Endothelial cell of umbilical vein (primary cell): ENCODE measurements at regions not wholly inside any gene's neighbourhood (a gene's known extent, or its start where the extent isn't known, plus 50 kb on each side); places are given as distances from the start of the nearest gene placed in this dataset.

Experiments
- BruUV-seq: library from RNA; stranded (reverse); fragments of 400-500 nt; replicated peaks from 2 replicates; lab custom pipeline; 2021; lab: Mats Ljungman, UMichigan
- CTCF ChIA-PET: fragments of 300-600, 350-600 bp; sonication (Branson Sonifier 250); formaldehyde crosslinking; loops from one replicate; lab custom pipeline; 2021; ENCODE audit warnings: antibody characterized with exemption, inconsistent platforms; lab: Charles Lee
- POLR2A ChIA-PET: fragments of 300-600, 350-600 bp; sonication (Branson Sonifier 250); formaldehyde crosslinking; loops from one replicate; lab custom pipeline; 2021; ENCODE audit warnings: antibody characterized with exemption, inconsistent platforms; lab: Charles Lee
- DNase-seq: peaks from one replicate; pipeline ENCODE4 v3.0.0-alpha.2; 2011; ENCODE audit warnings: low read depth, low spot score
- FAIRE-seq: peaks from 2 replicates; lab custom pipeline; 2011; peaks lifted over from hg19 to GRCh38; lab: Jason Lieb, UNC
- H2AFZ ChIP-seq: 2 replicates; pipeline ENCODE4 v1.6.0; 2012; ENCODE audit warnings: low read depth, low read length, control low read depth, inconsistent platforms
- H3K27ac ChIP-seq: 2 replicates; pipeline ENCODE4 v1.5.1; 2011; ENCODE audit warnings: low read depth, mild to moderate bottlenecking, control low read depth, low read length, moderate library complexity; ENCODE audit not compliant: insufficient read depth
- H3K27me3 ChIP-seq, 2 experiments: 2 replicates each; pipeline versions ENCODE4 v1.6.0 to v1.6.1; 2011; ENCODE audit warnings: low read length in 2 of 2, mixed read lengths in 1 of 2; ENCODE audit not compliant: control insufficient read depth in 2 of 2, insufficient read depth in 2 of 2
- H3K36me3 ChIP-seq, 2 experiments: 2 replicates in 1 of 2; 3 replicates in 1 of 2; pipeline ENCODE4 v1.5.1; 2011; ENCODE audit warnings: low read length in 2 of 2, mild to moderate bottlenecking in 1 of 2, moderate library complexity in 1 of 2; ENCODE audit not compliant: control insufficient read depth in 2 of 2, insufficient read depth in 2 of 2; ENCODE audit errors: extremely low read depth in 1 of 2
- H3K4me1 ChIP-seq: 3 replicates; pipeline ENCODE4 v1.5.1; 2011; ENCODE audit warnings: mild to moderate bottlenecking, low read length; ENCODE audit not compliant: control insufficient read depth, insufficient read depth; ENCODE audit errors: extremely low read depth
- H3K4me2 ChIP-seq: 2 replicates; pipeline ENCODE4 v1.6.1; 2011; ENCODE audit warnings: low read length, control low read depth, mixed read lengths; ENCODE audit not compliant: insufficient read depth
- H3K4me3 ChIP-seq, 3 experiments: fragments of 200-600 bp in 1 of 3; sonication (generic), shearing (Covaris generic) in 1 of 3; replicated peaks in 1 of 3; 2 replicates each; pipeline ENCODE4 v1.5.1; 2011 to 2016; ENCODE audit warnings: control low read depth in 3 of 3, low read length in 3 of 3, mild to moderate bottlenecking in 2 of 3, inconsistent platforms in 1 of 3, low read depth in 1 of 3, moderate library complexity in 1 of 3; ENCODE audit not compliant: insufficient read depth in 1 of 3
- H3K79me2 ChIP-seq: 2 replicates; pipeline ENCODE4 v1.6.0; 2012; ENCODE audit warnings: low read length, inconsistent platforms; ENCODE audit not compliant: control insufficient read depth, insufficient read depth
- H3K9ac ChIP-seq: replicated peaks from 2 replicates; pipeline ENCODE3; 2011; ENCODE audit warnings: low read length, control low read depth; ENCODE audit not compliant: insufficient read depth; ENCODE audit errors: extremely low read depth
- H3K9me1 ChIP-seq: replicated peaks from 3 replicates; pipeline ENCODE4 v1.6.0; 2011; ENCODE audit warnings: mild to moderate bottlenecking, low read length; ENCODE audit not compliant: control insufficient read depth, insufficient read depth; ENCODE audit errors: extremely low read depth
- H3K9me3 ChIP-seq: replicated peaks from 2 replicates; pipeline ENCODE4 v1.5.1; 2012; ENCODE audit warnings: low read length, inconsistent platforms; ENCODE audit not compliant: control insufficient read depth, insufficient read depth
- H4K20me1 ChIP-seq: replicated peaks from 2 replicates; pipeline ENCODE3; 2011; ENCODE audit warnings: mild to moderate bottlenecking, low read length; ENCODE audit not compliant: control insufficient read depth, insufficient read depth; ENCODE audit errors: extremely low read depth
- EZH2 ChIP-seq: IDR thresholded peaks from 2 replicates; pipeline ENCODE4 v1.6.1; 2012; ENCODE audit warnings: borderline replicate concordance, low read depth, mild to moderate bottlenecking, moderate library complexity, low read length, inconsistent platforms; ENCODE audit not compliant: severe bottlenecking
- FOS ChIP-seq: IDR thresholded peaks from 2 replicates; pipeline ENCODE4 v1.6.1; 2011; ENCODE audit warnings: mild to moderate bottlenecking, low read length, moderate library complexity, borderline replicate concordance; ENCODE audit not compliant: insufficient read depth
- GATA2 ChIP-seq: IDR thresholded peaks from 2 replicates; pipeline ENCODE4 v1.7.0; 2011; ENCODE audit warnings: low read depth, mild to moderate bottlenecking, moderate library complexity, mixed read lengths, low read length; ENCODE audit not compliant: insufficient read length, insufficient read depth
- JUN ChIP-seq: IDR thresholded peaks from 2 replicates; pipeline ENCODE4 v1.6.1; 2011; ENCODE audit warnings: borderline replicate concordance, low read depth; ENCODE audit not compliant: insufficient read length, insufficient read depth
- MYC ChIP-seq: IDR thresholded peaks from one replicate; pipeline ENCODE4 v1.6.1; 2011; ENCODE audit warnings: mild to moderate bottlenecking, low read depth, low read length
- POLR2A ChIP-seq: IDR thresholded peaks from 2 replicates; pipeline ENCODE4 v1.6.1; 2012; ENCODE audit warnings: low read depth, mild to moderate bottlenecking, control low read depth, low read length
- POLR2AphosphoS5 ChIP-seq: IDR thresholded peaks from 2 replicates; pipeline ENCODE4 v1.6.1; 2012; ENCODE audit warnings: low read depth, mild to moderate bottlenecking, control low read depth, low read length, moderate library complexity; ENCODE audit not compliant: insufficient read depth
- dilution Hi-C: fragments of 300-500 bp; cut with MboI; formaldehyde crosslinking; loops from one replicate; pipeline ENCODE4 v1.15.0; 2019; ENCODE audit warnings: low sequenced_read_pairs; ENCODE audit not compliant: extremely low pct_ligation_motif_present
- intact Hi-C: fragments of 100-400 bp; cut with micrococcal nuclease; formaldehyde crosslinking; loops from one replicate; pipeline ENCODE4 v1.10.0; 2022
- TF ChIP-seq, protein P1 (sequence below), 2 donors: IDR thresholded peaks; 1 replicate in 1 of 2; 2 replicates in 1 of 2; pipeline ENCODE4 v1.5.1; 2011; ENCODE audit warnings: low read length in 2 of 2, mild to moderate bottlenecking in 2 of 2, moderate library complexity in 2 of 2, control low read depth in 1 of 2, inconsistent platforms in 1 of 2, low read depth in 1 of 2; ENCODE audit not compliant: insufficient read depth in 1 of 2; ENCODE audit errors: extremely low read depth in 1 of 2
- TF ChIP-seq, protein P2 (sequence below): IDR thresholded peaks from 2 replicates; pipeline ENCODE4 v1.6.1; 2011; ENCODE audit not compliant: insufficient read depth, insufficient read length

DNA sequence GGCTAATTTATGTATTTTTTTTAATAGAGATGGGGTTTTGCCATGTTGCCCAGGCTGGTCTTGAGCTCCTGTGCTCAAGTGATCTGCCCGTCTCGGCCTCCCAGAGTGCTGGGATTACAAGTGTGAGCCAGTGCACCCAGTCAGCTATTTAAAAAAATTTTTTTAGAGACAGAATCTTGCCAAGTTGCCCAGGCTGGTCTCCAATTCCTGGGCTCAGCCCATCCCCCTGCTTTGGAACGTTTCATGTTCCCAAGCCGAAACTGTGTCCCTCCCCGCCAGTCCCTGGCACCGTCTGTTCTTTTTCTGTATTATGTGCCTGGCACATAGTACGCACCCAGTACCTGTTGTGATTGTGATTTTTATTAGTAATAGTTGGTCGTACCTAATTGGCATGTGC is 63.1 kb upstream of the MGAT5 start:
- Histone ChIP-seq H3K4me2 (no peak overlapping the region), H3K27me3 (no peaks in the 10 kb centered on the region), H3K79me2 (peaks cover 13% of the 10 kb centered on the region), H3K4me3 (no peak overlapping the region), H3K27ac (no peak overlapping the region), H3K9me1 (no peaks in the 10 kb centered on the region), H3K36me3 (no peaks in the 10 kb centered on the region), H3K9me3 (no peaks in the 10 kb centered on the region), H4K20me1 (peaks cover under 1% of the 10 kb centered on the region), H3K9ac (no peak overlapping the region), H3K4me1 (no peaks in the 10 kb centered on the region), H2AFZ (no peak overlapping the region)
- ChIA-PET POLR2A (no interaction called here), CTCF (interaction anchor here (1.0 kb wide), 1 partner anchor 16 kb away, joined by 3 read pairs; no protein-coding TSS in a partner anchor)
- no TSS peak for BruUV-seq
- no peak for DNase-seq
- TF ChIP-seq MYC (no peak), FOS (no peak), EZH2 (no peak), POLR2A (no peak), JUN (no peak), GATA2 (no peak), POLR2AphosphoS5 (no peak)
- TF ChIP-seq, protein P1, sequence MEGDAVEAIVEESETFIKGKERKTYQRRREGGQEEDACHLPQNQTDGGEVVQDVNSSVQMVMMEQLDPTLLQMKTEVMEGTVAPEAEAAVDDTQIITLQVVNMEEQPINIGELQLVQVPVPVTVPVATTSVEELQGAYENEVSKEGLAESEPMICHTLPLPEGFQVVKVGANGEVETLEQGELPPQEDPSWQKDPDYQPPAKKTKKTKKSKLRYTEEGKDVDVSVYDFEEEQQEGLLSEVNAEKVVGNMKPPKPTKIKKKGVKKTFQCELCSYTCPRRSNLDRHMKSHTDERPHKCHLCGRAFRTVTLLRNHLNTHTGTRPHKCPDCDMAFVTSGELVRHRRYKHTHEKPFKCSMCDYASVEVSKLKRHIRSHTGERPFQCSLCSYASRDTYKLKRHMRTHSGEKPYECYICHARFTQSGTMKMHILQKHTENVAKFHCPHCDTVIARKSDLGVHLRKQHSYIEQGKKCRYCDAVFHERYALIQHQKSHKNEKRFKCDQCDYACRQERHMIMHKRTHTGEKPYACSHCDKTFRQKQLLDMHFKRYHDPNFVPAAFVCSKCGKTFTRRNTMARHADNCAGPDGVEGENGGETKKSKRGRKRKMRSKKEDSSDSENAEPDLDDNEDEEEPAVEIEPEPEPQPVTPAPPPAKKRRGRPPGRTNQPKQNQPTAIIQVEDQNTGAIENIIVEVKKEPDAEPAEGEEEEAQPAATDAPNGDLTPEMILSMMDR (IDR thresholded peaks at IDR 0.05; ENCODE audit: extremely low read depth in 1 of 2, insufficient read depth in 1 of 2, low read depth in 1 of 2, low read length in 2 of 2), result no peak
- TF ChIP-seq, protein P2, sequence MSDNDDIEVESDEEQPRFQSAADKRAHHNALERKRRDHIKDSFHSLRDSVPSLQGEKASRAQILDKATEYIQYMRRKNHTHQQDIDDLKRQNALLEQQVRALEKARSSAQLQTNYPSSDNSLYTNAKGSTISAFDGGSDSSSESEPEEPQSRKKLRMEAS, result no peak
- FAIRE-seq, result no peak
- dilution Hi-C loops, result no loop called here
- intact Hi-C loops, result no loop called here
